Endothelial cell of umbilical vein (primary cell): ENCODE measurements at regions not wholly inside any gene's neighbourhood (a gene's known extent, or its start where the extent isn't known, plus 50 kb on each side); places are given as distances from the start of the nearest gene placed in this dataset.

ENCODE experiments used
- BruUV-seq: library from RNA; stranded (reverse); fragments of 400-500 nt; replicated peaks from 2 replicates; lab custom pipeline; 2021; lab: Mats Ljungman, UMichigan
- CTCF ChIA-PET: fragments of 300-600, 350-600 bp; sonication (Branson Sonifier 250); formaldehyde crosslinking; loops from one replicate; lab custom pipeline; 2021; ENCODE audit warnings: antibody characterized with exemption, inconsistent platforms; lab: Charles Lee
- POLR2A ChIA-PET: fragments of 300-600, 350-600 bp; sonication (Branson Sonifier 250); formaldehyde crosslinking; loops from one replicate; lab custom pipeline; 2021; ENCODE audit warnings: antibody characterized with exemption, inconsistent platforms; lab: Charles Lee
- DNase-seq: peaks from one replicate; pipeline ENCODE4 v3.0.0-alpha.2; 2011; ENCODE audit warnings: low read depth, low spot score
- FAIRE-seq: peaks from 2 replicates; lab custom pipeline; 2011; peaks lifted over from hg19 to GRCh38; lab: Jason Lieb, UNC
- H2AFZ ChIP-seq: 2 replicates; pipeline ENCODE4 v1.6.0; 2012; ENCODE audit warnings: low read depth, low read length, control low read depth, inconsistent platforms
- H3K27ac ChIP-seq: 2 replicates; pipeline ENCODE4 v1.5.1; 2011; ENCODE audit warnings: low read depth, mild to moderate bottlenecking, control low read depth, low read length, moderate library complexity; ENCODE audit not compliant: insufficient read depth
- H3K27me3 ChIP-seq, 2 experiments: 2 replicates each; pipeline versions ENCODE4 v1.6.0 to v1.6.1; 2011; ENCODE audit warnings: low read length in 2 of 2, mixed read lengths in 1 of 2; ENCODE audit not compliant: control insufficient read depth in 2 of 2, insufficient read depth in 2 of 2
- H3K36me3 ChIP-seq, 2 experiments: 2 replicates in 1 of 2; 3 replicates in 1 of 2; pipeline ENCODE4 v1.5.1; 2011; ENCODE audit warnings: low read length in 2 of 2, mild to moderate bottlenecking in 1 of 2, moderate library complexity in 1 of 2; ENCODE audit not compliant: control insufficient read depth in 2 of 2, insufficient read depth in 2 of 2; ENCODE audit errors: extremely low read depth in 1 of 2
- H3K4me1 ChIP-seq: 3 replicates; pipeline ENCODE4 v1.5.1; 2011; ENCODE audit warnings: mild to moderate bottlenecking, low read length; ENCODE audit not compliant: control insufficient read depth, insufficient read depth; ENCODE audit errors: extremely low read depth
- H3K4me2 ChIP-seq: 2 replicates; pipeline ENCODE4 v1.6.1; 2011; ENCODE audit warnings: low read length, control low read depth, mixed read lengths; ENCODE audit not compliant: insufficient read depth
- H3K4me3 ChIP-seq, 3 experiments: fragments of 200-600 bp in 1 of 3; sonication (generic), shearing (Covaris generic) in 1 of 3; replicated peaks in 1 of 3; 2 replicates each; pipeline ENCODE4 v1.5.1; 2011 to 2016; ENCODE audit warnings: control low read depth in 3 of 3, low read length in 3 of 3, mild to moderate bottlenecking in 2 of 3, inconsistent platforms in 1 of 3, low read depth in 1 of 3, moderate library complexity in 1 of 3; ENCODE audit not compliant: insufficient read depth in 1 of 3
- H3K79me2 ChIP-seq: 2 replicates; pipeline ENCODE4 v1.6.0; 2012; ENCODE audit warnings: low read length, inconsistent platforms; ENCODE audit not compliant: control insufficient read depth, insufficient read depth
- H3K9ac ChIP-seq: replicated peaks from 2 replicates; pipeline ENCODE3; 2011; ENCODE audit warnings: low read length, control low read depth; ENCODE audit not compliant: insufficient read depth; ENCODE audit errors: extremely low read depth
- H3K9me1 ChIP-seq: replicated peaks from 3 replicates; pipeline ENCODE4 v1.6.0; 2011; ENCODE audit warnings: mild to moderate bottlenecking, low read length; ENCODE audit not compliant: control insufficient read depth, insufficient read depth; ENCODE audit errors: extremely low read depth
- H3K9me3 ChIP-seq: replicated peaks from 2 replicates; pipeline ENCODE4 v1.5.1; 2012; ENCODE audit warnings: low read length, inconsistent platforms; ENCODE audit not compliant: control insufficient read depth, insufficient read depth
- H4K20me1 ChIP-seq: replicated peaks from 2 replicates; pipeline ENCODE3; 2011; ENCODE audit warnings: mild to moderate bottlenecking, low read length; ENCODE audit not compliant: control insufficient read depth, insufficient read depth; ENCODE audit errors: extremely low read depth
- EZH2 ChIP-seq: IDR thresholded peaks from 2 replicates; pipeline ENCODE4 v1.6.1; 2012; ENCODE audit warnings: borderline replicate concordance, low read depth, mild to moderate bottlenecking, moderate library complexity, low read length, inconsistent platforms; ENCODE audit not compliant: severe bottlenecking
- FOS ChIP-seq: IDR thresholded peaks from 2 replicates; pipeline ENCODE4 v1.6.1; 2011; ENCODE audit warnings: mild to moderate bottlenecking, low read length, moderate library complexity, borderline replicate concordance; ENCODE audit not compliant: insufficient read depth
- GATA2 ChIP-seq: IDR thresholded peaks from 2 replicates; pipeline ENCODE4 v1.7.0; 2011; ENCODE audit warnings: low read depth, mild to moderate bottlenecking, moderate library complexity, mixed read lengths, low read length; ENCODE audit not compliant: insufficient read length, insufficient read depth
- JUN ChIP-seq: IDR thresholded peaks from 2 replicates; pipeline ENCODE4 v1.6.1; 2011; ENCODE audit warnings: borderline replicate concordance, low read depth; ENCODE audit not compliant: insufficient read length, insufficient read depth
- MYC ChIP-seq: IDR thresholded peaks from one replicate; pipeline ENCODE4 v1.6.1; 2011; ENCODE audit warnings: mild to moderate bottlenecking, low read depth, low read length
- POLR2A ChIP-seq: IDR thresholded peaks from 2 replicates; pipeline ENCODE4 v1.6.1; 2012; ENCODE audit warnings: low read depth, mild to moderate bottlenecking, control low read depth, low read length
- POLR2AphosphoS5 ChIP-seq: IDR thresholded peaks from 2 replicates; pipeline ENCODE4 v1.6.1; 2012; ENCODE audit warnings: low read depth, mild to moderate bottlenecking, control low read depth, low read length, moderate library complexity; ENCODE audit not compliant: insufficient read depth
- dilution Hi-C: fragments of 300-500 bp; cut with MboI; formaldehyde crosslinking; loops from one replicate; pipeline ENCODE4 v1.15.0; 2019; ENCODE audit warnings: low sequenced_read_pairs; ENCODE audit not compliant: extremely low pct_ligation_motif_present
- intact Hi-C: fragments of 100-400 bp; cut with micrococcal nuclease; formaldehyde crosslinking; loops from one replicate; pipeline ENCODE4 v1.10.0; 2022
- TF ChIP-seq, protein P1 (sequence below): IDR thresholded peaks from 2 replicates; pipeline ENCODE4 v1.6.1; 2011; ENCODE audit not compliant: insufficient read depth, insufficient read length
- TF ChIP-seq, protein P2 (sequence below), 2 donors: IDR thresholded peaks; 1 replicate in 1 of 2; 2 replicates in 1 of 2; pipeline ENCODE4 v1.5.1; 2011; ENCODE audit warnings: low read length in 2 of 2, mild to moderate bottlenecking in 2 of 2, moderate library complexity in 2 of 2, control low read depth in 1 of 2, inconsistent platforms in 1 of 2, low read depth in 1 of 2; ENCODE audit not compliant: insufficient read depth in 1 of 2; ENCODE audit errors: extremely low read depth in 1 of 2

DNA sequence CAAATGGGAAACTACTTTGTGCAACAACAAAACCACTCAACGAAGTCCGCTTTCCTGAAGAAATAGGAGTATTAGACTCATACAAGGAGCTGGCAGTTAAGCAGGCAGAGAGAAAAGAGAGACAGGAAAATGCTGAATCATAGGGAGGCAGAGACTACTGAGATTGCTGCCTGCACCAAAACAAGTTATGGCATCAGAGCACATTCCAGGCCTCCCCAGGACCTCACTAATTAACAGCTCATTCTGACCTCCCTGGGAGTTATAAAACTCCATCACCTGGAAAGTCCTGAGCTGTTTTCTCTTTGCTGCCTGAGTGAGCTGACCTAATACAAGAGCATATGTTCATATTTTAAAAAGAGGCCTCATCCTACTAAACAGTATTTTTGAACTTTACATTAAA lies 741.0 kb downstream of the MCTP2 start:
- CTCF ChIA-PET, result interaction anchor here (0.9 to 1.5 kb wide), 3 partner anchors 32 to 298 kb away, joined by 3 read pairs; no protein-coding TSS in a partner anchor
- Histone ChIP-seq H3K4me2 (no peak overlapping the region), H3K9me1 (no peaks in the 10 kb centered on the region), H3K27me3 (no peaks in the 10 kb centered on the region), H3K9me3 (no peaks in the 10 kb centered on the region), H3K4me3 (no peak overlapping the region), H4K20me1 (no peaks in the 10 kb centered on the region), H2AFZ (peak overlapping the region; percentile 84), H3K79me2 (no peaks in the 10 kb centered on the region), H3K9ac (no peak overlapping the region), H3K36me3 (no peaks in the 10 kb centered on the region), H3K27ac (peak overlapping the region; percentile 13), H3K4me1 (peaks cover 4% of the 10 kb centered on the region)
- TF ChIP-seq, protein P1, sequence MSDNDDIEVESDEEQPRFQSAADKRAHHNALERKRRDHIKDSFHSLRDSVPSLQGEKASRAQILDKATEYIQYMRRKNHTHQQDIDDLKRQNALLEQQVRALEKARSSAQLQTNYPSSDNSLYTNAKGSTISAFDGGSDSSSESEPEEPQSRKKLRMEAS, result no peak
- no peak for TF ChIP-seq POLR2A
- FAIRE-seq (no peak), DNase-seq (peak; percentile 59)
- POLR2A ChIA-PET, result interaction anchor here (0.7 kb wide), 1 partner anchor 274 kb away, joined by 6 read pairs; no protein-coding TSS in a partner anchor
- BruUV-seq, result no TSS peak
- dilution Hi-C loops (no loop called here), intact Hi-C loops (no loop called here)

DNA sequence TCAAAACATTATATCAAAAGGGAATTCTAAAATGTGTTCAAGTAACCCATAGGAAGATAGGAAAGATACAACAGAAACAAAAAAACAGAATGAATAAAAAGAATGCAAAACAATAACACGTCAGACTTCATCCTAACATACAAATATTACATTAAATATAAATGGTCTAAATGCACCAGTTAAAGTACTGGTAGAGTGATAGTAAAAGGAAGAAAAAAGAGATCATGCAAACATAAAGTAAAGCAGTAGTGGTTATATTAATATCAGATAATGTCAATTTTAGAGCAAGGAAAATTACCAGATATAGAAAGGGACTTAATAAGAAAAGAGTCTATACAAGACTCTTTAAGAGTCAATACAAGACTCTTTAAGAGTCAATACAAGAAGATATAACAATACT lies 755.7 kb downstream of the MCTP2 start:
- Histone ChIP-seq H3K9me3 (no peaks in the 10 kb centered on the region), H3K9ac (no peak overlapping the region), H3K27me3 (no peaks in the 10 kb centered on the region), H3K4me3 (no peak overlapping the region), H4K20me1 (no peaks in the 10 kb centered on the region), H3K9me1 (no peaks in the 10 kb centered on the region), H3K36me3 (no peaks in the 10 kb centered on the region), H3K79me2 (no peaks in the 10 kb centered on the region), H3K27ac (no peak overlapping the region), H3K4me2 (no peak overlapping the region), H2AFZ (no peak overlapping the region), H3K4me1 (no peaks in the 10 kb centered on the region)
- ChIA-PET CTCF (no interaction called here), POLR2A (no interaction called here)
- DNase-seq (no peak), FAIRE-seq (no peak)
- TF ChIP-seq, protein P1, result no peak
- TF ChIP-seq POLR2A (no peak), POLR2AphosphoS5 (no peak), MYC (no peak), GATA2 (no peak), EZH2 (no peak), FOS (no peak), JUN (no peak)
- TF ChIP-seq, protein P2, sequence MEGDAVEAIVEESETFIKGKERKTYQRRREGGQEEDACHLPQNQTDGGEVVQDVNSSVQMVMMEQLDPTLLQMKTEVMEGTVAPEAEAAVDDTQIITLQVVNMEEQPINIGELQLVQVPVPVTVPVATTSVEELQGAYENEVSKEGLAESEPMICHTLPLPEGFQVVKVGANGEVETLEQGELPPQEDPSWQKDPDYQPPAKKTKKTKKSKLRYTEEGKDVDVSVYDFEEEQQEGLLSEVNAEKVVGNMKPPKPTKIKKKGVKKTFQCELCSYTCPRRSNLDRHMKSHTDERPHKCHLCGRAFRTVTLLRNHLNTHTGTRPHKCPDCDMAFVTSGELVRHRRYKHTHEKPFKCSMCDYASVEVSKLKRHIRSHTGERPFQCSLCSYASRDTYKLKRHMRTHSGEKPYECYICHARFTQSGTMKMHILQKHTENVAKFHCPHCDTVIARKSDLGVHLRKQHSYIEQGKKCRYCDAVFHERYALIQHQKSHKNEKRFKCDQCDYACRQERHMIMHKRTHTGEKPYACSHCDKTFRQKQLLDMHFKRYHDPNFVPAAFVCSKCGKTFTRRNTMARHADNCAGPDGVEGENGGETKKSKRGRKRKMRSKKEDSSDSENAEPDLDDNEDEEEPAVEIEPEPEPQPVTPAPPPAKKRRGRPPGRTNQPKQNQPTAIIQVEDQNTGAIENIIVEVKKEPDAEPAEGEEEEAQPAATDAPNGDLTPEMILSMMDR (IDR thresholded peaks at IDR 0.05; ENCODE audit: extremely low read depth in 1 of 2, insufficient read depth in 1 of 2, low read depth in 1 of 2, low read length in 2 of 2), result no peak
- intact Hi-C loops, result no loop called here
- dilution Hi-C loops, result no loop called here
- no TSS peak for BruUV-seq
